ENCODE measurements at regions not wholly inside any gene's neighbourhood (a gene's known extent, or its start where the extent isn't known, plus 50 kb on each side); places are given as distances from the start of the nearest gene placed in this dataset.

GRCh38 chr18:67977067-67977616 lies 460.6 kb upstream of the DSEL start:
- Histone ChIP-seq H3K27me3 (ENCODE audit: insufficient read depth, poor library complexity, severe bottlenecking) (no peaks in the 10 kb centered on the region), H3K36me3 (ENCODE audit: low read depth) (no peaks in the 10 kb centered on the region), H3K9me3 (ENCODE audit: severe bottlenecking) (no peaks in the 10 kb centered on the region), H3K4me3 (ENCODE audit: severe bottlenecking) (no peak overlapping the region), H3K27ac (ENCODE audit: poor library complexity, severe bottlenecking) (no peak overlapping the region), H3K4me1 (ENCODE audit: insufficient read depth, poor library complexity, severe bottlenecking) (no peaks in the 10 kb centered on the region)
- no peak for ATAC-seq (ENCODE audit: low read depth)
- DNase-seq (ENCODE audit: low spot score): no peak
- no peak for TF ChIP-seq CTCF (IDR thresholded peaks at IDR 0.05; ENCODE audit: poor library complexity, severe bottlenecking)

GRCh38 chr18:67973916-67974315 lies 457.4 kb upstream of the DSEL start:
- Histone ChIP-seq H3K36me3 (ENCODE audit: low read depth) (no peaks in the 10 kb centered on the region), H3K9me3 (ENCODE audit: severe bottlenecking) (no peaks in the 10 kb centered on the region), H3K4me3 (ENCODE audit: severe bottlenecking) (no peak overlapping the region), H3K27me3 (ENCODE audit: insufficient read depth, poor library complexity, severe bottlenecking) (no peaks in the 10 kb centered on the region), H3K4me1 (ENCODE audit: insufficient read depth, poor library complexity, severe bottlenecking) (no peaks in the 10 kb centered on the region), H3K27ac (ENCODE audit: poor library complexity, severe bottlenecking) (no peak overlapping the region)
- TF ChIP-seq CTCF (IDR thresholded peaks at IDR 0.05; ENCODE audit: poor library complexity, severe bottlenecking): no peak
- DNase-seq (ENCODE audit: low spot score) (no peak), ATAC-seq (ENCODE audit: low read depth) (no peak)

DNA sequence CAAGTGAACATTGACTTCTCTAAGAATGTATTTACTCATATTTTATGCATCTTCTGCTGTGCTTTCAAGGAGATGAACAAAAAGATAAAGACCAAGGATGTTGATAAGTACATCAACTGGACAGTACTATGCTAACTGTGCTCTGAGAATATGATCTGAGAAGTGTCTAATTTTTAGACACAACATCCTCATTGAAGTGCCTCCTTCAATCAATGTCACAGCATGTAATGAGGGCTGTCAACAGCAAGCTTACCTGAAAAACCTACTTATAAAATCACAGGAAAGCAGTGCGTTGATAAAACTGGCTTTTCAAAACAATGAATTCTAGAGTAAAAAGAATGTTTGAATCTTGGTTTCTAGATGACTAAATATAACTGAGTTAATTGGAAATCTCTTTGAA lies 452.9 kb upstream of the DSEL start:
- no peaks in the 10 kb centered on the region for H3K9me3 ChIP-seq (ENCODE audit: severe bottlenecking)
- no peaks in the 10 kb centered on the region for H3K27me3 ChIP-seq (ENCODE audit: insufficient read depth, poor library complexity, severe bottlenecking)
- H3K4me3 ChIP-seq (ENCODE audit: severe bottlenecking): no peak overlapping the region
- no peak for TF ChIP-seq CTCF (IDR thresholded peaks at IDR 0.05; ENCODE audit: poor library complexity, severe bottlenecking)
- ATAC-seq (ENCODE audit: low read depth) (no peak), DNase-seq (ENCODE audit: low spot score) (no peak)
- no peak overlapping the region for H3K27ac ChIP-seq (ENCODE audit: poor library complexity, severe bottlenecking)
- H3K4me1 ChIP-seq (ENCODE audit: insufficient read depth, poor library complexity, severe bottlenecking): no peaks in the 10 kb centered on the region
- no peaks in the 10 kb centered on the region for H3K36me3 ChIP-seq (ENCODE audit: low read depth)

GRCh38 chr18:67966224-67966623 lies 449.7 kb upstream of the DSEL start:
- no peak for TF ChIP-seq CTCF (IDR thresholded peaks at IDR 0.05; ENCODE audit: poor library complexity, severe bottlenecking)
- no peaks in the 10 kb centered on the region for H3K4me1 ChIP-seq (ENCODE audit: insufficient read depth, poor library complexity, severe bottlenecking)
- DNase-seq (ENCODE audit: low spot score) (no peak), ATAC-seq (ENCODE audit: low read depth) (no peak)
- no peaks in the 10 kb centered on the region for H3K27me3 ChIP-seq (ENCODE audit: insufficient read depth, poor library complexity, severe bottlenecking)
- no peaks in the 10 kb centered on the region for H3K36me3 ChIP-seq (ENCODE audit: low read depth)
- H3K27ac ChIP-seq (ENCODE audit: poor library complexity, severe bottlenecking): no peak overlapping the region
- H3K9me3 ChIP-seq (ENCODE audit: severe bottlenecking): no peaks in the 10 kb centered on the region
- no peak overlapping the region for H3K4me3 ChIP-seq (ENCODE audit: severe bottlenecking)

DNA sequence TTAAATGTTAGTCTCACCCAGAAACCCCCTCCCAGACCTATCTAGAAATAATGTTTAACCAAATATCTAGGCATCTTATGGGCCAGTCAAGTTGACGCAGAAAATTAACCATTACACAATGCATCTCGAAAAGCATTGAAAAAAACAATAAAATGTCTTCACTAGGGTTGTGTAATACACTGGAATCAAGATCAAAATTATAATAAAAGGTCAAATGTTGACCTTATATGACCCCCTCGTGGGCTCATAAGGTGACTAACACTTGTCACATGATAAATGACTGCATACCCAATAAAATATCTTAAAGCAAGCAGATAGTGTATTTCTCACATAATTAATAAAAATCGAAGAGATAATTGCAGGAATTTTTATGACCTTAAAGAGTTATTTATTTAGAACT lies 447.9 kb upstream of the DSEL start:
- Histone ChIP-seq H3K9me3 (ENCODE audit: severe bottlenecking) (no peaks in the 10 kb centered on the region), H3K36me3 (ENCODE audit: low read depth) (no peaks in the 10 kb centered on the region), H3K27ac (ENCODE audit: poor library complexity, severe bottlenecking) (no peak overlapping the region), H3K27me3 (ENCODE audit: insufficient read depth, poor library complexity, severe bottlenecking) (no peaks in the 10 kb centered on the region), H3K4me1 (ENCODE audit: insufficient read depth, poor library complexity, severe bottlenecking) (no peaks in the 10 kb centered on the region), H3K4me3 (ENCODE audit: severe bottlenecking) (no peak overlapping the region)
- no peak for ATAC-seq (ENCODE audit: low read depth)
- no peak for DNase-seq (ENCODE audit: low spot score)
- no peak for TF ChIP-seq CTCF (IDR thresholded peaks at IDR 0.05; ENCODE audit: poor library complexity, severe bottlenecking)

Data from RWPE2 (cell line).